CD4-positive, alpha-beta T cell treated with Interleukin-4 for 4 hours (primary cell): ENCODE measurements at regions not wholly inside any gene's neighbourhood (a gene's known extent, or its start where the extent isn't known, plus 50 kb on each side); places are given as distances from the start of the nearest gene placed in this dataset.
A peak's percentile ranks its signal among the peaks of the same experiment; 100 is the strongest.
"Not testable (repeated sequence)": the region's sequence is repeated elsewhere in the genome, so short reads cannot be mapped to it uniquely, and the experiment has no call there.

ENCODE experiments used
- DNase-seq: peaks from one replicate; pipeline ENCODE4 v3.0.0-alpha.2; 2020

DNA sequence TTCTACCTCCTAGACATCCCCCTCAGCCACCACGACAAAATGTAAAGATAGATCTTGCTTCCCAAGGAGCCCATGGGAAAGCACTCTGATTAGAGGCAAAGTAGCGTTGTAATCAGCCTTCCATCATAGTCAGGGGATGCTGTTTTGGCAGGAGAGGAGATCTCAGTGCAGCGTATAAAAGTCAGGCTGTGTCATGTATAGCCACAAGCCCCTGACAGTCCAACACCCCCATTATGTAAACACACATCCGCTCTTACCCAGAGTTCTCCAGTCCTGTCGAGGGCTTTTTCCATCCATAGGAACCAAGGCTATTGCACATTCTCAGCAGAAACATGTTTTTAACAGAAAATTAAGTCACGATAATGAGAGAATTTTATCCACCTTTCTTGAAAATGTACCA is 156.3 kb downstream of the CYSLTR2 start:
- DNase-seq = no peak

GRCh38 chr13:48813518-48813917 is 159.8 kb downstream of the CYSLTR2 start:
- DNase-seq = no peak

- DNase-seq = no peak
Measured at GRCh38 chr13:48816700-48817099, 159.0 kb upstream of the FNDC3A start.

DNA sequence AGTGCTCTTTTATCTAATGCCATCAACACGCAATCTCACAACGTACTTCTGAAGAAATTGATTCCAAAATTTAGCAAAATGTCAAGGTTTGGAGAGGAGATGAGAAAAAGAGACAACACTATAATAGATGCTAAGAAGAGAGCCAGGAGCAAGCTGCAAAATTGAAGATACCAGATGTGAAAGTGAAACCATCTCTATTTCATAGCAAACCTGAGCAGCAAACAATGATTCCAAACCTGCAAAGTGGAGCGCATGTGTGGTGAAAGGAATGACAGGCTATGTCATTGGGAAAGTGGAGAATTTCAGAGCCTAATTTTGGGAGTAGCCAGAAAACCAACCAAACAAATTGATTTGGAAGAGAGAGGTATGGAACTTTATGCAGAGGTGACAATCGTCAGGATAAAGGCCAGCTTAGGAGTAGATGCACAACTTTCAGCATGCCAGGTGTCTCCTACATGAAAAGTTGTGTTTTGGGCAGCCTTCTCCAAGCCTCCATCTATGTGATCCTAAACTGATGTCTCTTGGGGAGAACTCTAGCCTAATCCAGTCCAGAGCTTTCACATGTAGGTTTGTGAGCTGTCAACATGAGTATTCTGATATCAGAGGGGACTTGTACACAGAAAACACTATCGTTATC is 158.4 kb upstream of the FNDC3A start:
- DNase-seq = peak; percentile 11

DNA sequence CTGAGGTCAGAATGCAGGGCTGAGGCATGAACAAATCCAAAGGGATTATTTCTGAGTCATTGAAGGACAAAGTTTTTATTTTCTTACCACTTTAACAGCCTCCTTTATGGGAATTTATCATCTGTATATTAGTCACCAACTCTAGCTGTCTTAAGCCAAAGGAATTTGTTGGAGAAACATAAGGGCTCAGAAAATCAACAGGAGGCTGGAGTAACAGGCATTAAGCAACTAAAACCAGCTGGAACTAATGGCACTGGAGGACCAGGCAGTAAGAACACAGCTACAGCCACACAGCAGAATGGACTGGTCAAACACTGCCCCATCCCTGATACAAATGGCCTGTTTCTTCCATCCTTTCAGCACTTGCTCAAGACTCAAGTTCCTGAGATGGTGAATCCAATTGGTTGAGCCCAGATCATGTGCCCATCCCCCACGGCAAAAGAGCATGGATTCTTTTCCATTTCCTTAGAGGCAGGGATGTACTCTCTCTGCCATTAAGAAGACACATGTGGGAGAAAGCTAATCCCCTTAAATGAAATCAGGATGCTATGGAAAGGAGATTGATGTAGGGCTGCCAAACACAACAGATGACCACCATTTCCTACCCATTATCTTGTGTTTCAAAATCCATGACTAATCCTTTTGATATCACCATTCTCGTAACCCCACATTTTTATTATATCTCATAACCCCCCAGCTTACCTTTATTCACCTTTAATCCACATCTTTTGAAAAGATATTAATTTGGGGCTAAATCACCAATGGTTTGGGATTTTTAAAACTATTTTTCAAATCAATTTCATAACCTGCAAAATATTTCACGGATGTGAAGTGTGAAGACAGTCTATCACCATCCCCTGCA is 157.0 kb upstream of the FNDC3A start:
- no peak for DNase-seq

GRCh38 chr13:48819376-48819775 is 156.3 kb upstream of the FNDC3A start:
- no peak for DNase-seq

DNA sequence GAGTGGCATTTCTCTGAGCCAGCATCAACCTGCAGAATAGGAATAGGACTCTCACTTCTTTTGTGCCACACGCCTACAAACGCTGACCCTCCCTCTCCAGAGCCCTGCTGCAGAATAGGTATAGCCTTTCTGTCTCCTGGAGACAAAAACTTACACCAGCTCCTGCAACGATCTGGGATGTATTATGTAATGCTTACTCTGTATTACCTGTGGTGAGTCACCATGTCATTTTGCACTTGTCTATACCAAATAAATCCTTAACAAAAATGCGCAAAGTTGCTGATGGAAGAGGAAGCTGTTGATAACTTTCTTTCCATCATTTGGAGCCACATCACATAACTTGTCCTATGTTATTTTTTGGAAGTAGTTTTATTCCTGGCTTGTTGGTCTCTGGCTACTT is 155.8 kb upstream of the FNDC3A start:
- DNase-seq = no peak

GRCh38 chr13:48823526-48823925 is 152.2 kb upstream of the FNDC3A start:
- not testable (repeated sequence) for DNase-seq

DNA sequence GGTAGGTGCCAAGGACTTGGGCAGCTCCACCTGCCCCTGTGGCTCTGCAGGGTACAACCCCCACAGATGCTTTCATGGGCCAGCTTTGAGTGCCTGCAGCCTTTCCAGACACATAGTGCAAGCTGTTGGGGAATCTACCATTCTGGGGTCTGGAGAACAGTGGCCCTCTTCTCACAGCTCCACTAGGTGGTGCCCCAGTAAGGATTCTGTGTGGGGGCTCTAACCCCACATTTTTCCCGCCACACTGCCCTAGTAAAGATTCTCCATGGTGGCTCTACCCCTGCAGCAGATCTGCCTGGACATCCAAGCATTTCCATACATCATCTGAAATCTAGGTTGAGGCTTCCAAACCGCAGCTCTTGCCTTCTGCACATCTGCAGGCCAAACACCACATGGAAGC is 149.7 kb upstream of the FNDC3A start:
- no peak for DNase-seq

DNA sequence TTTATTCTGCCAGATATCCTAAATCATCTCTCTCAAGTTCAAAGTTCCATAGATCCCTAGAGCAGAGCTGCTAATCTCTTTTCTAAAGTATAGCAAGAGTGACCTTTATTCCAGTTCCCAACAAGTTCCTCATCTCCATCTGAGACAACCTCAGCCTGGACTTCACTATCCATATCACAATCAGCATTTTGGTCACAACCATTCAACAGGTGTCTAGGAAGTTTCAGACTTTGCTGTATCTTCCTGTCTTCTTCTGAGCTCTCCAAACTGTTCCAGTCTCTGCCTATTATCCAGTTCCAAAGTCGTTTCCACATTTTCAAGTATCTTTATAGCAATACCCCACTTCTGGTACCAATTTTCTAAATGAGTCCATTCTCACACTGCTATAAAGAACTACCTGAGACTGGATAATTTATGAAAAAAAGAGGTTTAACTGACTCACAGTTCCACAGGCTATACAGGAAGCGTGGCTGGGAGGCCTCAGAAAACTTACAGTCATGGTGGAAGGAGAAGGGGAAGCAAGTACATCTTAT is 148.7 kb upstream of the FNDC3A start:
- DNase-seq = not testable (repeated sequence)

DNA sequence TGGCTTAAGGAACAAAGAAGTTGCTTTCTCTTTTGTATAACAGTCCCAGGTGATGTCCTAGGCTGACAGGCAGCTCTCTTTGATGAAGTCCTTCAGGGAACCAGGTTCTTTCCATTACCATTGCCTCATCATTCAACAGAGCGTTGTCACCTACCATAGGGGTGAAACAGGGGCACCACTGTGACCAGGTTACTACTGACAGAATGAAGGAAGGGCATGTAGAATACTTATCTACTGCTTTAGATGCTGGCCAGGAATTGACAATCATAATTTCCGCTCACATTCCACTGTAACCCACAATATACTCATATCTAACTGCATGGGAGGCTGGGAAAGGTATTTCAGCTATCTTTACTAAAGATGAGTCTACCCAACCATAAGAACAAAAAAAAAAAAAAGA is 148.0 kb upstream of the FNDC3A start:
- no peak for DNase-seq

DNA sequence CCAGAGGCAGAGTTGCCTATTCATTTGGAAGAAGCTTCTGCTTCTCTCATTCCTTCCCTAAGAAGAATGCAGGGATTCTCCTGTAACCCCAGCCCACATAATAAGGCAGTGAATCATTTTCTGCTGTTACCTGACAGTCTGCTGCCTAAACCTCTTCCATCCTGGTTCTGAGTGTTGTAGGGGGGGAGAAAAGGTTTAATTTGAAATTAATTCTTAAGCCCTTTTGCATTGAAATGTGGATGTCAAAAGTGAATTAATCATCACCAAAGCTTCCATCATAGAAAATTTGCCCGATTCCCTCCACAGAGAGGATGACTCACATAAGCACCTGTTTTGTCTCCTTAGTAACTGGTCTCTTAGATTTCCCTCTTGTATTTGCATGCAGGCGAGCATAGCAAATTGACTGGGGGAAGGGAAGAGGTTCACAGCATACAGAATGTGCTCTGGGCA is 146.7 kb upstream of the FNDC3A start:
- DNase-seq = peak; percentile 50

- DNase-seq = no peak
Measured at GRCh38 chr13:48829536-48829935, 146.2 kb upstream of the FNDC3A start.

- DNase-seq = no peak
Measured at GRCh38 chr13:48831248-48831647, 144.5 kb upstream of the FNDC3A start.

DNA sequence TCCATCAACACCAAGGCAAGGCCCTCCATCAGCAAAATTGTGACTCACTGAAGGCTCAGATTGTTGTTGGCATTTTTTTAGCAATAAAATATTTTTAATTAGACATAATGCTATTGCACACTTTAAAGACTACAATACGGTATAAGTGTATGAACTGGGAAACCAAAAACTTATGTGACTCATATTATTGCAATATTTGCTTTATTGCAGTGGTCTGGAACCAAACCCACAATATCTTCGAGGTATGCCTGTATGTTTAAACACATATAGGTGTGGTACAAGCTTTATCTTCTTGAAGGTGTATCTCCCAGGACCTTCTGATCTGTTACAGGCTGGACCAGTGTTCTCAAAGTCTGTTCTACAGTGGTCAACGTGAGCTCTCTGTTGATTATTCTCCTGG is 142.3 kb upstream of the FNDC3A start:
- no peak for DNase-seq

GRCh38 chr13:48835326-48835725 is 140.4 kb upstream of the FNDC3A start:
- DNase-seq = not testable (repeated sequence)

GRCh38 chr13:48838193-48838973 is 137.3 kb upstream of the FNDC3A start:
- no peak for DNase-seq

DNA sequence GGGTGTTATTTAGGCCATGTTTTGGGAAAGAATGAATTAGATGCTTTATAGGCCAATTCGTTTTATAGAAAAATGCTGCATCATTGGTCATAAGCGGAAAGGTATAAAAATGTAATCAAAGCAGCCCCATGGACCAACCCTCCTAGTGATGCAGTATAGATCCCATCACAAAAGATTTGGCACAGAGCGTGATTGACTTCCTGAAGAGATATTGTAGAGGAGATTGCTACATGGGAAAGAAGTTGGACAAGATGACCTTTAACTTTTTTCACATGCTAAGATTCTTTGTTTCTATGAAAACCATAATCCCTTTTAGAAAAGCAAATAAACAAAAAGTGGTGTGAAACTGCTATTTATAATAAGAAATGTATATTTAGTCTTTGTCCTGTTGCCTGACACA is 136.5 kb upstream of the FNDC3A start:
- no peak for DNase-seq

GRCh38 chr13:48840366-48840765 is 135.3 kb upstream of the FNDC3A start:
- DNase-seq = no peak

DNA sequence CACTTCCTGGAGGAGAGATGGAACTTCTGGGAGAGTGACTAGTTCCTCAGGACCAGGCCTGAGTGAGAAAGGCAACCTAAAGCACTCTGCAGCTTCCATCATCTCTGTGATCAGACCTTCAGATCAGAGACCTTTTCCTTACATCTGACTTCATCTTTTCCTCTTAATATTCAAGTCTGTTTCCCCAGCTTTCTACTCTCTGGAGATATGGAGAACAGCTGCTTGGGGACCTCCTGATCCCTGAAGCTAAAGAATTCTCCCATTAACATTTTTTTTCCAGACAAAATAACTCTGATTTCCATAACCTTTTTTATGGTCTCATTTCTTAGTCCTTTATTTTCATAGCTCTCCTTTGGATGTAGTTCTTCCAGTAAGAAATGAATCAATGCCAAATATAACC is 133.4 kb upstream of the FNDC3A start:
- DNase-seq = no peak

- DNase-seq = no peak
Measured at GRCh38 chr13:48843630-48844380, 131.9 kb upstream of the FNDC3A start.

DNA sequence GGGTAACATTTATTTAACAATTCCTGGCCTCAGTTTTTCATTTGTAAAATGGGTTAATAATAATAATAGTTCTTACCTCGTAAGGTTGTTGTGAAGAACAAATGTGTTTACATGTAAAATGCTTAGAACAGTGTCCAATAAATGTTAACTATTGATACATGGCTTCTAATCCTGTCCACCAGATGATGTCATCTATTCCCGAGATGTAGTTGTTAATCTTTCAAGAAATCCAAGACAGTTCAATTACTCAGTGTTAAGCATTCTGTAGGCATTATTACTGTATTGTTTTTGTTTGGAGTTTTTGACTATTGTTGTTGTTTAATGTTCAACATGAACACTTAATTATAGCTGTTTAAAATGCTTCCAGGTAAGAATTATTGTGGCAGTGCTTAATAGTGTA is 131.0 kb upstream of the FNDC3A start:
- DNase-seq = no peak

DNA sequence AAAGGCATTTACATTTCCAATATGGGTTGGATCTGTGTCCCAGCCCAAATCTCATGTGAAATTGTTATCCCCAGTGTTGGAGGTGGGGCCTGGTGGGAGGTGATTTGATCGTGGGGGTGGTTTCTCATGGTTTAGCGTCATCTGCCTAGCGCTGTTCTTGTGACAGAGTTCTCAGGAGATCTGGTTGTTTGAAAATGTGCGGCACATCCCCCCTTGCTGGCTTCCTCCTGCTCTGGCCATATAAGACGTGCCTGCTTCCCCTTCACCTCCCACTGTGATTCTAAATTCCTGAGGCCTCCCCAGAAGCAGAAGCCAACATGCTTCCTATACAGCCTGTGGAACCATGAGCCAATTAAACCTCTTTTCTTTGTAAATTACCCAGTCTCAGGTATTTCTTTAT is 126.2 kb upstream of the FNDC3A start:
- no peak for DNase-seq
